ENCODE measurements at regions not wholly inside any gene's neighbourhood (a gene's known extent, or its start where the extent isn't known, plus 50 kb on each side); places are given as distances from the start of the nearest gene placed in this dataset.

DNA sequence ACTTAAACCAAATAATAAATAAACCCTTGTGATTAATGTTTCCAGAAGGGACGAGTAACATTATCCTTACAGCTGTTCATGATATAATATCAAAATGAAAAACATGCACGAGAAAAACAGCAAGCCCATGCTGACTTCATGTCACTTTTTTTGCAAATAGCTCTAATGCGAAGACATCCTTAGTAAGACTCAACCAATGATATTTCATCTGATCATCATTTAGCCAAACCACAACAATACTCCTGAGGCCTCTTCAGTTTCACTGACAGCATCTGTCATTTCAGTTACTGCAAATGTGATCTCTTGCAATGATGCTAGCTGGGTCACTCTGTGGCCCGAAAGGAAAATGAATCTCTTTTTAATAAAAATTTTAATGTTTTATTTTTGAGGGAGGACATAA is 74.0 kb downstream of the POLR2M start:
- DNase-seq (ENCODE audit: low spot score) (no peak), FAIRE-seq (no peak), ATAC-seq (no peak)
- ChIA-PET CTCF (ENCODE audit: low intra/inter-chr PET ratio, low total read pairs) (no interaction called here), POLR2A (no interaction called here)
- Histone ChIP-seq H3K9me3 (ENCODE audit: low read length) (no peaks in the 10 kb centered on the region), H3K79me2 (ENCODE audit: insufficient read depth, low read length) (no peaks in the 10 kb centered on the region), H3K4me2 (ENCODE audit: low read depth, low read length) (no peak overlapping the region), H3K36me3 (replicated peaks in 1 of 2; ENCODE audit: control insufficient read depth in 1 of 2, insufficient read depth in 2 of 2, low read length in 2 of 2) (no peaks in the 10 kb centered on the region), H3K27me3 (ENCODE audit: control insufficient read depth in 1 of 2, insufficient read depth in 2 of 2, low read length in 2 of 2) (no peaks in the 10 kb centered on the region), H3K4me3 (replicated peaks in 1 of 3; ENCODE audit: insufficient read depth in 1 of 3, low read depth in 2 of 3, low read length in 3 of 3) (no peak overlapping the region), H3K4me1 (ENCODE audit: insufficient read depth, low read length) (no peaks in the 10 kb centered on the region), H3K27ac (ENCODE audit: extremely low read length, insufficient read depth, low read length) (no peak overlapping the region), H4K20me1 (ENCODE audit: insufficient read depth, low read length) (no peaks in the 10 kb centered on the region), H2AFZ (ENCODE audit: low read length) (no peak overlapping the region), H3K9ac (ENCODE audit: insufficient read depth, low read depth, low read length) (no peak overlapping the region)
- in situ Hi-C loops (cut with HindIII; ENCODE audit: extremely low pct_ligation_motif_present, low pct_unique_long_range_greater_than_20kb) (no loop called here), intact Hi-C loops (cut with micrococcal nuclease; ENCODE audit: unreplicated experiment) (no loop called here)
- BruUV-seq (replicated peaks): no TSS peak
- WGBS (ENCODE audit: low lambda C conversion rate): 21% methylated on average over 4 of the region's 4 CpGs
- TF ChIP-seq, protein P1, sequence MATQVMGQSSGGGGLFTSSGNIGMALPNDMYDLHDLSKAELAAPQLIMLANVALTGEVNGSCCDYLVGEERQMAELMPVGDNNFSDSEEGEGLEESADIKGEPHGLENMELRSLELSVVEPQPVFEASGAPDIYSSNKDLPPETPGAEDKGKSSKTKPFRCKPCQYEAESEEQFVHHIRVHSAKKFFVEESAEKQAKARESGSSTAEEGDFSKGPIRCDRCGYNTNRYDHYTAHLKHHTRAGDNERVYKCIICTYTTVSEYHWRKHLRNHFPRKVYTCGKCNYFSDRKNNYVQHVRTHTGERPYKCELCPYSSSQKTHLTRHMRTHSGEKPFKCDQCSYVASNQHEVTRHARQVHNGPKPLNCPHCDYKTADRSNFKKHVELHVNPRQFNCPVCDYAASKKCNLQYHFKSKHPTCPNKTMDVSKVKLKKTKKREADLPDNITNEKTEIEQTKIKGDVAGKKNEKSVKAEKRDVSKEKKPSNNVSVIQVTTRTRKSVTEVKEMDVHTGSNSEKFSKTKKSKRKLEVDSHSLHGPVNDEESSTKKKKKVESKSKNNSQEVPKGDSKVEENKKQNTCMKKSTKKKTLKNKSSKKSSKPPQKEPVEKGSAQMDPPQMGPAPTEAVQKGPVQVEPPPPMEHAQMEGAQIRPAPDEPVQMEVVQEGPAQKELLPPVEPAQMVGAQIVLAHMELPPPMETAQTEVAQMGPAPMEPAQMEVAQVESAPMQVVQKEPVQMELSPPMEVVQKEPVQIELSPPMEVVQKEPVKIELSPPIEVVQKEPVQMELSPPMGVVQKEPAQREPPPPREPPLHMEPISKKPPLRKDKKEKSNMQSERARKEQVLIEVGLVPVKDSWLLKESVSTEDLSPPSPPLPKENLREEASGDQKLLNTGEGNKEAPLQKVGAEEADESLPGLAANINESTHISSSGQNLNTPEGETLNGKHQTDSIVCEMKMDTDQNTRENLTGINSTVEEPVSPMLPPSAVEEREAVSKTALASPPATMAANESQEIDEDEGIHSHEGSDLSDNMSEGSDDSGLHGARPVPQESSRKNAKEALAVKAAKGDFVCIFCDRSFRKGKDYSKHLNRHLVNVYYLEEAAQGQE (IDR thresholded peaks at IDR 0.05; ENCODE audit: borderline replicate concordance in 1 of 2, low read depth in 1 of 2, low read length in 2 of 2): no peak
- TF ChIP-seq, protein P2, sequence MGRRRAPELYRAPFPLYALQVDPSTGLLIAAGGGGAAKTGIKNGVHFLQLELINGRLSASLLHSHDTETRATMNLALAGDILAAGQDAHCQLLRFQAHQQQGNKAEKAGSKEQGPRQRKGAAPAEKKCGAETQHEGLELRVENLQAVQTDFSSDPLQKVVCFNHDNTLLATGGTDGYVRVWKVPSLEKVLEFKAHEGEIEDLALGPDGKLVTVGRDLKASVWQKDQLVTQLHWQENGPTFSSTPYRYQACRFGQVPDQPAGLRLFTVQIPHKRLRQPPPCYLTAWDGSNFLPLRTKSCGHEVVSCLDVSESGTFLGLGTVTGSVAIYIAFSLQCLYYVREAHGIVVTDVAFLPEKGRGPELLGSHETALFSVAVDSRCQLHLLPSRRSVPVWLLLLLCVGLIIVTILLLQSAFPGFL (CRISPR knock-in tag; IDR thresholded peaks at IDR 0.05): no peak
- TF ChIP-seq ZNF382 (CRISPR knock-in tag; IDR thresholded peaks at IDR 0.05; ENCODE audit: borderline replicate concordance) (no peak), ZNF451 (CRISPR knock-in tag; IDR thresholded peaks at IDR 0.05) (no peak), SRSF4 (IDR thresholded peaks at IDR 0.05; ENCODE audit: low read depth, low read length, poor library complexity, severe bottlenecking) (no peak), TBP (CRISPR knock-in tag; IDR thresholded peaks at IDR 0.05) (no peak), ATM (IDR thresholded peaks at IDR 0.05; ENCODE audit: borderline replicate concordance) (no peak)
- TF ChIP-seq, protein P3, sequence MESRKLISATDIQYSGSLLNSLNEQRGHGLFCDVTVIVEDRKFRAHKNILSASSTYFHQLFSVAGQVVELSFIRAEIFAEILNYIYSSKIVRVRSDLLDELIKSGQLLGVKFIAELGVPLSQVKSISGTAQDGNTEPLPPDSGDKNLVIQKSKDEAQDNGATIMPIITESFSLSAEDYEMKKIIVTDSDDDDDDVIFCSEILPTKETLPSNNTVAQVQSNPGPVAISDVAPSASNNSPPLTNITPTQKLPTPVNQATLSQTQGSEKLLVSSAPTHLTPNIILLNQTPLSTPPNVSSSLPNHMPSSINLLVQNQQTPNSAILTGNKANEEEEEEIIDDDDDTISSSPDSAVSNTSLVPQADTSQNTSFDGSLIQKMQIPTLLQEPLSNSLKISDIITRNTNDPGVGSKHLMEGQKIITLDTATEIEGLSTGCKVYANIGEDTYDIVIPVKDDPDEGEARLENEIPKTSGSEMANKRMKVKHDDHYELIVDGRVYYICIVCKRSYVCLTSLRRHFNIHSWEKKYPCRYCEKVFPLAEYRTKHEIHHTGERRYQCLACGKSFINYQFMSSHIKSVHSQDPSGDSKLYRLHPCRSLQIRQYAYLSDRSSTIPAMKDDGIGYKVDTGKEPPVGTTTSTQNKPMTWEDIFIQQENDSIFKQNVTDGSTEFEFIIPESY (CRISPR knock-in tag; IDR thresholded peaks at IDR 0.05): no peak
- TF ChIP-seq, protein P4, sequence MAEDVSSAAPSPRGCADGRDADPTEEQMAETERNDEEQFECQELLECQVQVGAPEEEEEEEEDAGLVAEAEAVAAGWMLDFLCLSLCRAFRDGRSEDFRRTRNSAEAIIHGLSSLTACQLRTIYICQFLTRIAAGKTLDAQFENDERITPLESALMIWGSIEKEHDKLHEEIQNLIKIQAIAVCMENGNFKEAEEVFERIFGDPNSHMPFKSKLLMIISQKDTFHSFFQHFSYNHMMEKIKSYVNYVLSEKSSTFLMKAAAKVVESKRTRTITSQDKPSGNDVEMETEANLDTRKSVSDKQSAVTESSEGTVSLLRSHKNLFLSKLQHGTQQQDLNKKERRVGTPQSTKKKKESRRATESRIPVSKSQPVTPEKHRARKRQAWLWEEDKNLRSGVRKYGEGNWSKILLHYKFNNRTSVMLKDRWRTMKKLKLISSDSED (CRISPR knock-in tag; IDR thresholded peaks at IDR 0.05): no peak
- TF ChIP-seq, protein P5, sequence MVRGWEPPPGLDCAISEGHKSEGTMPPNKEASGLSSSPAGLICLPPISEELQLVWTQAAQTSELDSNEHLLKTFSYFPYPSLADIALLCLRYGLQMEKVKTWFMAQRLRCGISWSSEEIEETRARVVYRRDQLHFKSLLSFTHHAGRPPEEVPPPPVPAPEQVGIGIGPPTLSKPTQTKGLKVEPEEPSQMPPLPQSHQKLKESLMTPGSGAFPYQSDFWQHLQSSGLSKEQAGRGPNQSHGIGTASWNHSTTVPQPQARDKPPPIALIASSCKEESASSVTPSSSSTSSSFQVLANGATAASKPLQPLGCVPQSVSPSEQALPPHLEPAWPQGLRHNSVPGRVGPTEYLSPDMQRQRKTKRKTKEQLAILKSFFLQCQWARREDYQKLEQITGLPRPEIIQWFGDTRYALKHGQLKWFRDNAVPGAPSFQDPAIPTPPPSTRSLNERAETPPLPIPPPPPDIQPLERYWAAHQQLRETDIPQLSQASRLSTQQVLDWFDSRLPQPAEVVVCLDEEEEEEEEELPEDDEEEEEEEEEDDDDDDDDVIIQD (CRISPR knock-in tag; IDR thresholded peaks at IDR 0.05; ENCODE audit: low read depth): no peak
- TF ChIP-seq, protein P6, sequence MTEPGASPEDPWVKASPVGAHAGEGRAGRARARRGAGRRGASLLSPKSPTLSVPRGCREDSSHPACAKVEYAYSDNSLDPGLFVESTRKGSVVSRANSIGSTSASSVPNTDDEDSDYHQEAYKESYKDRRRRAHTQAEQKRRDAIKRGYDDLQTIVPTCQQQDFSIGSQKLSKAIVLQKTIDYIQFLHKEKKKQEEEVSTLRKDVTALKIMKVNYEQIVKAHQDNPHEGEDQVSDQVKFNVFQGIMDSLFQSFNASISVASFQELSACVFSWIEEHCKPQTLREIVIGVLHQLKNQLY (CRISPR knock-in tag; IDR thresholded peaks at IDR 0.05): no peak
- TF ChIP-seq, protein P7, sequence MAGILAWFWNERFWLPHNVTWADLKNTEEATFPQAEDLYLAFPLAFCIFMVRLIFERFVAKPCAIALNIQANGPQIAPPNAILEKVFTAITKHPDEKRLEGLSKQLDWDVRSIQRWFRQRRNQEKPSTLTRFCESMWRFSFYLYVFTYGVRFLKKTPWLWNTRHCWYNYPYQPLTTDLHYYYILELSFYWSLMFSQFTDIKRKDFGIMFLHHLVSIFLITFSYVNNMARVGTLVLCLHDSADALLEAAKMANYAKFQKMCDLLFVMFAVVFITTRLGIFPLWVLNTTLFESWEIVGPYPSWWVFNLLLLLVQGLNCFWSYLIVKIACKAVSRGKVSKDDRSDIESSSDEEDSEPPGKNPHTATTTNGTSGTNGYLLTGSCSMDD (CRISPR knock-in tag; IDR thresholded peaks at IDR 0.05): no peak

Measured in HepG2 (cell line).